ENCODE measurements at regions not wholly inside any gene's neighbourhood (a gene's known extent, or its start where the extent isn't known, plus 50 kb on each side); places are given as distances from the start of the nearest gene placed in this dataset.

- TF ChIP-seq ZNF350 (CRISPR knock-in tag; IDR thresholded peaks at IDR 0.05; ENCODE audit: borderline replicate concordance, low read depth) (no peak), CTCF (CRISPR knock-in tag; IDR thresholded peaks at IDR 0.05) (no peak), ZNF232 (CRISPR knock-in tag; IDR thresholded peaks at IDR 0.05; ENCODE audit: borderline replicate concordance) (no peak), TGIF2 (CRISPR knock-in tag; IDR thresholded peaks at IDR 0.05) (no peak), REST (IDR thresholded peaks at IDR 0.05; ENCODE audit: borderline replicate concordance in 1 of 2, low read depth in 1 of 2, low read length in 2 of 2) (no peak), GABPA (IDR thresholded peaks at IDR 0.05; ENCODE audit: low read depth, low read length) (no peak), GABPA (CRISPR knock-in tag; IDR thresholded peaks at IDR 0.05; ENCODE audit: low read depth) (no peak), ZNF24 (IDR thresholded peaks at IDR 0.05) (no peak), NR2F2 (IDR thresholded peaks at IDR 0.05; ENCODE audit: borderline replicate concordance, low read depth) (no peak), JUNB (CRISPR knock-in tag; IDR thresholded peaks at IDR 0.05; ENCODE audit: borderline replicate concordance) (no peak), DNMT3B (CRISPR knock-in tag; conservative IDR thresholded peaks at IDR 0.05) (no peak)
Measured at GRCh38 chr11:45543081-45543480, 122.3 kb downstream of the CHST1 start.
